GM18873 (cell line): ENCODE measurements at regions not wholly inside any gene's neighbourhood (a gene's known extent, or its start where the extent isn't known, plus 50 kb on each side); places are given as distances from the start of the nearest gene placed in this dataset.
"Not testable (repeated sequence)": the region's sequence is repeated elsewhere in the genome, so short reads cannot be mapped to it uniquely, and the experiment has no call there.

Experiments
- ATAC-seq: cut with Tn5 transposase; IDR thresholded peaks from one replicate; pipeline ENCODE4 v1.9.1; 2021; ENCODE audit warnings: mild to moderate bottlenecking, moderate library complexity, moderate number of reproducible peaks; ENCODE audit not compliant: unreplicated experiment, low FRiP score

DNA sequence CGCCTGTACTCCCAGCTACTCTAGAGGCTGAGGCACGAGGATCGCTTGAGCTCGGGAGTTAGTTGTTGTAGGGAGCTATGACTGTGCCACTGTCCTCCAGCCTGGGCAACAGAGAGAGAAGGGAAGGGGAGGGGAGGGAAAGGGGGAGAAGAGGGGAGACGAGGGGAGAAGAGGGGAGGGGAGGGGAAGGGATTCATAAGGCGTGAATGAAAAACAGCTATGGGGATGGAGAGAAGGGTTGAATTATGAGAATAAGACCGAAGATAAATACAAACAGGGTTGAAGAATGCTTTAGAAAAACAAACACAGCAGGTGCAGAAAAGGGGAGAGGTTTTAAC is 106.0 kb downstream of the TRIM27 start:
- ATAC-seq, result no peak

GRCh38 chr6:28824793-28825731 is 98.7 kb downstream of the TRIM27 start:
- ATAC-seq, result no peak

- ATAC-seq, result no peak
These were observed 98.0 kb downstream of the TRIM27 start for GRCh38 chr6:28825732-28826293.

DNA sequence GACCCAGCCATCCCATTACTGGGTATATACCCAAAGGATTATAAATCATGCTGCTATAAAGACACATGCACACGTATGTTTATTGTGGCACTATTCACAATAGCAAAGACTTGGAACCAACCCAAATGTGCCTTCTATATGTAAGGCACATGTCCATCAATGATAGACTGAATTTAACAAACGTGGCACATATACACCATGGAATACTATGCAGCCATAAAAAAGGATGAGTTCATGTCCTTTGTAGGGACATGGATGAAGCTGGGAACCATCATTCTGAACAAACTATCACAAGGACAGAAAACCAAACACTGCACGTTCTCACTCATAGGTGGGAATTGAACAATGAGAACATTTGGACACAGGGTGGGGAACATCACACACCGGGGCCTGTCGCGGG is 92.1 kb downstream of the TRIM27 start:
- ATAC-seq, result not testable (repeated sequence)

DNA sequence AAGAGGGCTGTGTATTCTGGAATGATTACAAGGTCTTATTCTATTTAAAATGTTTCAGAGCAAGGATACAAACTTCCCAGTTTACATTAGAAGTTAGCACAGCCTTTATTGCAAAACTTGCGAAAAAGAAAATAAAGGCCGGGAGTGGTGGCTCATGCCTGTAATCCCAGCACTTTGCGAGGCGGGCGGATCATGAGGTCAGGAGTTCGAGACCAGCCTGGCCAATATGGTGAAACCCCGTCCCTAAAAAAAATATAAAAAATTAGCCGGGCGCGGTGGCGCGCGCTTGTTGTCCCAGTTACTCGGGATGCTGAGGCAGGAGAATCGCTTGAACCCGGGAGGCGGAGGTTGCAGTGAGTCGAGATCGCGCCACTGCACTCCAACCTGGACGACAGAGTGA is 87.1 kb downstream of the TRIM27 start:
- ATAC-seq, result not testable (repeated sequence)

DNA sequence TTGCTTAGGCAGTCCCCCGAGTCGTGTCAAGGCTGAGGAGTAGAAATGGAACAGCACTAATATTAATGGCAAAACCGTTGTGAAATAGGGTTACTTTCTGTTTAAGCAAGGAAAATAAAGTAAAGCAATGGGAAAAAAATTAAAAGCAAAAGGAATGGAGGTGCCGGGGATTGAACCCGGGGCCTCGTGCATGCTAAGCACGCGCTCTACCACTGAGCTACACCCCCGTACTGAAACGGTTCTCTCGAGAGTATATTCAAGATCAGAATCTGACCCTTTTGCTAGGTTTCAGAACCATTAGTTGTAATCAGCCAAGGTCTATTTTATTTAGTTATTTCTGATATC is 85.5 kb downstream of the TRIM27 start:
- no peak for ATAC-seq

GRCh38 chr6:28838634-28839442 is 84.9 kb downstream of the TRIM27 start:
- no peak for ATAC-seq

DNA sequence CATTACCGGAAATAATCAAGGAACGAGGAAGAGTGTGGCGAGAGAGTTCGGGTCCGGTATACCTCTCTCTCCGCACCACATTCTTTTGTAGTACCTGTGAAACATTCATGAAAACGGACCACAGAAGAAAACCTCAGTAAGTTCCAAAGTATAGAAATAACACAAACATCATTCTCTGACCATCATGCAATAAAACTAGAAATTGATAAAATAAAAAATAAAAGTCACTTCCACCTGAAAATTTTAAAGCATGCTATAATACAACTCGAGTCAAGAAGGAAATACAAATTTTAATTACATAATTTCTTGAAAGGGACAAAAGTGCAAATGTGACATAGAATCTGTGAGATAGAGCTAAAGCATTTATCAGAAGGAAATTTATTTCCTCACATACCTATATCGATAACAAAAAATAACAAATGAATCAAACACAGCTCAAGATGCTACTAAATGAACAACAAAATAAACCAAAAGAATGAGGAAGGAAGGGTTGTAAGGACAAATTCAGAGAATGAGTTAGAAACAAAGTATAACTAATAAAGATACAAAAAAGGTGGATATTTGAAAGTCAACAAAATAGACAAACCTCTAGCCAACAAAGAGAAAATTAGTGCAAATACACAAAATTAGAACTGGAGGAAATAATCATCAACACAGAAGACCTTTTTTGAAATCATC is 84.2 kb downstream of the TRIM27 start:
- no peak for ATAC-seq

DNA sequence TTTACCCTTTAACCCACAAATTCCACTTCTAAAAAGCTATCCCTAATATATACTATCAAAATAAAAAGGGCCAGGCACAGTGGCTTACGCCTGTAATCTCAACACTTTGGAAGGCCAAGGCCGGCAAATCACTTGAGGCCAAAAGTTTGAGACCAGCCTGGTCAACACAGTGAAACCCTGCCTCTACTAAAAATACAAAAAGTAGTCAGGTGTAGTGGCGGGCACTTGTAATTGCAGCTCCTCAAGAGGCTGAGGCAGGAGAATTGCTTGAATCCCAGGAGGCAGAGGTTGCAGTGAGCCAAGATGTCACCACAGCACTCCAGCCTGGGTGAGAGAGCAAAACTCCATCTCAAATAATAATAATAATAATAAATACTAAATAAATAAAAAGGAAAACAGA is 82.5 kb downstream of the TRIM27 start:
- ATAC-seq, result no peak

GRCh38 chr6:28848756-28849155 is 75.0 kb downstream of the TRIM27 start:
- not testable (repeated sequence) for ATAC-seq
